ENCODE measurements at regions not wholly inside any gene's neighbourhood (a gene's known extent, or its start where the extent isn't known, plus 50 kb on each side); places are given as distances from the start of the nearest gene placed in this dataset.

- Histone ChIP-seq H3K4me1 (ENCODE audit: insufficient read depth, low read length) (no peaks in the 10 kb centered on the region), H3K27me3 (ENCODE audit: control insufficient read depth in 1 of 2, insufficient read depth in 2 of 2, low read length in 2 of 2) (no peaks in the 10 kb centered on the region), H3K9me3 (ENCODE audit: control insufficient read depth in 1 of 2, insufficient read depth in 1 of 2, low read length in 2 of 2) (no peaks in the 10 kb centered on the region), H3K4me3 (ENCODE audit: low read length) (no peak overlapping the region), H3K36me3 (ENCODE audit: insufficient read depth, low read length) (no peaks in the 10 kb centered on the region), H3K27ac (ENCODE audit: low read depth in 1 of 2, low read length in 2 of 2) (no peak overlapping the region)
- ChIA-PET POLR2A (no interaction called here), CTCF (no interaction called here)
- Mint-ChIP-seq H3K4me1 (ENCODE audit: low read depth) (no peaks in the 10 kb centered on the region), H3K9me3 (no peaks in the 10 kb centered on the region), H3K4me3 (no peak overlapping the region), H3K27me3 (no peaks in the 10 kb centered on the region), H3K27ac (no peak overlapping the region), H3K36me3 (ENCODE audit: low read depth) (no peaks in the 10 kb centered on the region)
- intact Hi-C loops (cut with DNase I, micrococcal nuclease): no loop called here
- no peak for TF ChIP-seq CTCF (IDR thresholded peaks at IDR 0.05)
- DNase-seq: no peak
- ATAC-seq (ENCODE audit: poor library complexity): no peak
These were observed 517.5 kb downstream of the ADGRL2 start for GRCh38 chr1:82318265-82318664.

GRCh38 chr1:82317671-82318070 lies 516.9 kb downstream of the ADGRL2 start:
- TF ChIP-seq CTCF (IDR thresholded peaks at IDR 0.05): no peak

GRCh38 chr1:82299656-82300055 lies 498.9 kb downstream of the ADGRL2 start:
- no peaks in the 10 kb centered on the region for H3K9me3 ChIP-seq (ENCODE audit: control insufficient read depth in 1 of 2, insufficient read depth in 1 of 2, low read length in 2 of 2)
- H3K27ac ChIP-seq (ENCODE audit: low read depth in 1 of 2, low read length in 2 of 2): no peak overlapping the region
- H3K4me3 Mint-ChIP-seq: no peak overlapping the region
- ATAC-seq (ENCODE audit: poor library complexity) (no peak), DNase-seq (no peak)
- no peaks in the 10 kb centered on the region for H3K4me1 ChIP-seq (ENCODE audit: insufficient read depth, low read length)
- H3K36me3 Mint-ChIP-seq (ENCODE audit: low read depth): no peaks in the 10 kb centered on the region
- ChIA-PET POLR2A (no interaction called here), CTCF (no interaction called here)
- no peaks in the 10 kb centered on the region for H3K27me3 ChIP-seq (ENCODE audit: control insufficient read depth in 1 of 2, insufficient read depth in 2 of 2, low read length in 2 of 2)
- no peak overlapping the region for H3K27ac Mint-ChIP-seq
- H3K36me3 ChIP-seq (ENCODE audit: insufficient read depth, low read length): no peaks in the 10 kb centered on the region
- H3K27me3 Mint-ChIP-seq: no peaks in the 10 kb centered on the region
- no peak overlapping the region for H3K4me3 ChIP-seq (ENCODE audit: low read length)
- no peak for TF ChIP-seq CTCF (IDR thresholded peaks at IDR 0.05)
- H3K4me1 Mint-ChIP-seq (ENCODE audit: low read depth): no peaks in the 10 kb centered on the region
- intact Hi-C loops (cut with DNase I, micrococcal nuclease): no loop called here
- H3K9me3 Mint-ChIP-seq: no peaks in the 10 kb centered on the region

More at GRCh38 chr1:82317671-82318070, 516.9 kb downstream of the ADGRL2 start:
- Mint-ChIP-seq H3K36me3 (ENCODE audit: low read depth) (no peaks in the 10 kb centered on the region), H3K27me3 (no peaks in the 10 kb centered on the region), H3K4me3 (no peak overlapping the region), H3K4me1 (ENCODE audit: low read depth) (no peaks in the 10 kb centered on the region), H3K9me3 (no peaks in the 10 kb centered on the region), H3K27ac (no peak overlapping the region)
- Histone ChIP-seq H3K27me3 (ENCODE audit: control insufficient read depth in 1 of 2, insufficient read depth in 2 of 2, low read length in 2 of 2) (no peaks in the 10 kb centered on the region), H3K27ac (ENCODE audit: low read depth in 1 of 2, low read length in 2 of 2) (no peak overlapping the region), H3K4me3 (ENCODE audit: low read length) (no peak overlapping the region), H3K9me3 (ENCODE audit: control insufficient read depth in 1 of 2, insufficient read depth in 1 of 2, low read length in 2 of 2) (no peaks in the 10 kb centered on the region), H3K36me3 (ENCODE audit: insufficient read depth, low read length) (no peaks in the 10 kb centered on the region), H3K4me1 (ENCODE audit: insufficient read depth, low read length) (no peaks in the 10 kb centered on the region)
- POLR2A ChIA-PET: no interaction called here
- no peak for ATAC-seq (ENCODE audit: poor library complexity)
- DNase-seq: no peak
- intact Hi-C loops (cut with DNase I, micrococcal nuclease): no loop called here
- CTCF ChIA-PET: no interaction called here
